OCI-LY7 (cell line): ENCODE measurements at regions not wholly inside any gene's neighbourhood (a gene's known extent, or its start where the extent isn't known, plus 50 kb on each side); places are given as distances from the start of the nearest gene placed in this dataset.

ENCODE experiments used
- CTCF ChIP-seq: fragments of 200-600 bp; sonication (generic); conservative IDR thresholded peaks from 2 replicates; pipeline ENCODE4 v1.5.1; 2014; ENCODE audit warnings: mild to moderate bottlenecking, antibody characterized with exemption, low read length, moderate library complexity, mixed read lengths
- EZH2phosphoT487 ChIP-seq: fragments of 200-600 bp; sonication (generic); IDR thresholded peaks from 2 replicates; pipeline ENCODE4 v1.6.1; 2018; ENCODE audit warnings: low read depth, borderline replicate concordance, mild to moderate bottlenecking, mixed run types, antibody characterized with exemption, low read length, moderate library complexity, mixed read lengths

DNA sequence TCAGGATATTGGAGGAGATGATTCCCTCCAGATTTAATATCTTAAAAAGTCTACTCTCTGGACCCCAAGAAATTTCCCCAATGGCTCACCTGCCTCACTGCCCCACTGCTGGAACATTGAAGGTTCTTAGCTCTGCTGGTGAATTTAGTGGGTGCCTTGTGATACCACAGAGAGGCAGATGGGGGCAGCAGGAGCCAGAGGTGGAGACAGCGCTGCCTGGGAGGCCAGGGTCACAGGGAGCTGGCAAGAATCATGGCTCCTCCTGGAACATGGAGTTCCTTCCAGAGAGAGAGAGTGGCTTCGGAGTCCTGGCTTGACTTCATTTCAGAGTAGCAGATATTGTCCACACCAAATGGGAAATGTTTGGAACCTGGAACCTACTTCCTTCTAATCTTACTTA is 263.5 kb upstream of the CFAP20DC start:
- TF ChIP-seq CTCF (peak; percentile 76), EZH2phosphoT487 (no peak)
